ENCODE measurements at regions not wholly inside any gene's neighbourhood (a gene's known extent, or its start where the extent isn't known, plus 50 kb on each side); places are given as distances from the start of the nearest gene placed in this dataset.

DNA sequence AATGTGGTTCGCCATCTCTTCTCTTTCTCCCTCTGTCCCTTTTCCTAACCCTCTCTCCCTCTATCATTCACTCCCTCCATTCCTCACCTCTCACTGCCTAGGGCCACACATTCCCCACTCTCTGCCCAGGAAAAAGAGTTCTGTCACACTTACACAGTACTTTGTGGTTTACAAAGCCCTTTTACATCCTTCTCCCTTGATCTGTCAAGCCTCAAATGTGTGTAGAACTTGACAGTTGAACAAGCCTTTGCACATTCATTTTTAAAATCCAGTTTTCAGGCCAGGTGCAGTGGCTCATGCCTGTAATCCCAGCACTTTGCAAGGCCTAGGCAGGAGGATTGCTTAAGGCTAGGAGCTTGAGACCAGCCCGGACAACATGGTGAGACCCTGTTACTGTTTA lies 156.3 kb downstream of the VSIG4 start:
- H3K27ac Mint-ChIP-seq, result no peak overlapping the region
- Histone ChIP-seq H3K36me3 (no peaks in the 10 kb centered on the region), H4K20me1 (ENCODE audit: low read depth) (no peaks in the 10 kb centered on the region), H3K79me2 (ENCODE audit: low read depth) (no peaks in the 10 kb centered on the region), H3K27me3 (no peaks in the 10 kb centered on the region), H3K4me1 (no peaks in the 10 kb centered on the region), H3K4me3 (no peak overlapping the region), H3K9me3 (ENCODE audit: low read depth) (no peaks in the 10 kb centered on the region), H3K4me2 (no peak overlapping the region), H3K27ac (no peak overlapping the region), H2AFZ (replicated peaks) (no peak overlapping the region), H3F3A (ENCODE audit: low read depth) (no peaks in the 10 kb centered on the region), H3K9ac (no peak overlapping the region)
- H3K4me3 Mint-ChIP-seq, result no peak overlapping the region
- no peaks in the 10 kb centered on the region for H3K36me3 Mint-ChIP-seq
- DNase-seq (ENCODE audit: low spot score), result no peak
- peaks cover 2% of the 10 kb centered on the region for H3K27me3 Mint-ChIP-seq (ENCODE audit: insufficient read depth, low read depth)
- H3K9me3 Mint-ChIP-seq, result peaks cover 2% of the 10 kb centered on the region
- no peaks in the 10 kb centered on the region for H3K4me1 Mint-ChIP-seq
- TF ChIP-seq, protein P1, sequence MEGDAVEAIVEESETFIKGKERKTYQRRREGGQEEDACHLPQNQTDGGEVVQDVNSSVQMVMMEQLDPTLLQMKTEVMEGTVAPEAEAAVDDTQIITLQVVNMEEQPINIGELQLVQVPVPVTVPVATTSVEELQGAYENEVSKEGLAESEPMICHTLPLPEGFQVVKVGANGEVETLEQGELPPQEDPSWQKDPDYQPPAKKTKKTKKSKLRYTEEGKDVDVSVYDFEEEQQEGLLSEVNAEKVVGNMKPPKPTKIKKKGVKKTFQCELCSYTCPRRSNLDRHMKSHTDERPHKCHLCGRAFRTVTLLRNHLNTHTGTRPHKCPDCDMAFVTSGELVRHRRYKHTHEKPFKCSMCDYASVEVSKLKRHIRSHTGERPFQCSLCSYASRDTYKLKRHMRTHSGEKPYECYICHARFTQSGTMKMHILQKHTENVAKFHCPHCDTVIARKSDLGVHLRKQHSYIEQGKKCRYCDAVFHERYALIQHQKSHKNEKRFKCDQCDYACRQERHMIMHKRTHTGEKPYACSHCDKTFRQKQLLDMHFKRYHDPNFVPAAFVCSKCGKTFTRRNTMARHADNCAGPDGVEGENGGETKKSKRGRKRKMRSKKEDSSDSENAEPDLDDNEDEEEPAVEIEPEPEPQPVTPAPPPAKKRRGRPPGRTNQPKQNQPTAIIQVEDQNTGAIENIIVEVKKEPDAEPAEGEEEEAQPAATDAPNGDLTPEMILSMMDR (IDR thresholded peaks at IDR 0.05), result no peak
- TF ChIP-seq EZH2phosphoT487 (IDR thresholded peaks at IDR 0.05) (no peak), EZH2 (IDR thresholded peaks at IDR 0.05) (no peak)

DNA sequence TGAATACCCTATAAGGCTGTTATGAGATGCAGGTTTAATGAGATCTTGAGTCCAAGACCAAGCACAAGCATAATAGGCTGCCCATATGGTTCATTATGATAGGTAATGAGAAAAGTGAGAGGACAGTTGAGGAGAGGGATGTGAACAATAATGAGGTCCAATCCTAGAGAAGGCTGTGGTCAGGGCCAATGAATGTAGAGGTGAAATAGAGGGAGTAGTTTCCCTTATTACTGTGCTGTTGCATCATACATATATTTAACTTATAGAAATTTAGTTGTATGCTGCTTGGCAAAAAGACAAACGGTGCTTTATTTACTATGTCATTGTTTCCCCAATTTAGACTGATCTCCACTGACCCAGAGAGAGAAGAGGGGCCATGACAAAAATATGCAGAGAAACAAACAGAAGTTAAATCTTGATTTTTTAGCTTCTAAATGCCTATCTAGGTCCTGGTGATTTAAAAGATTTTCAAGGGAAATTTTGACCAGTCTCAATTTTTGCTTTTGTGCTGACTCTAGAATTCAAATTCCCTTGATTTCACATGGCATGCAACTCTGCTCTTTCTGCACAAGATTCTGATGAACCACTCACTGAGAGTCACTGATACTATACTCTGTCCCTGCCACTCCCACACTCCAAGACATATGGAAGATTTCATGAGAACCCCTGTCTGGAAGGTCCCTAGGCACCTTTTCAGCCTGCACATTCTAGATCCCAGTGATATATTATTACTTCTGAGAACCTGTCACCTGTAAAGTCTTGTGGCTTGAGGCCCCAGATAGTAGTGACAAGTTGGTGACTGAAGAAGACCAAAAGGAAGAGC lies 159.7 kb downstream of the VSIG4 start:
- H3K27me3 ChIP-seq, result no peaks in the 10 kb centered on the region
- DNase-seq (ENCODE audit: low spot score), result no peak
- Mint-ChIP-seq H3K9me3 (peaks cover 5% of the 10 kb centered on the region), H3K4me1 (no peaks in the 10 kb centered on the region), H3K36me3 (no peaks in the 10 kb centered on the region), H3K27me3 (ENCODE audit: insufficient read depth, low read depth) (peaks cover 6% of the 10 kb centered on the region), H3K27ac (no peak overlapping the region), H3K4me3 (no peak overlapping the region)
- H3K4me1 ChIP-seq, result no peaks in the 10 kb centered on the region
- no peak overlapping the region for H3K4me3 ChIP-seq
- no peaks in the 10 kb centered on the region for H4K20me1 ChIP-seq (ENCODE audit: low read depth)
- TF ChIP-seq EZH2phosphoT487 (IDR thresholded peaks at IDR 0.05) (no peak), EZH2 (IDR thresholded peaks at IDR 0.05) (no peak)
- TF ChIP-seq, protein P1 (IDR thresholded peaks at IDR 0.05), result no peak
- H3K9ac ChIP-seq, result no peak overlapping the region
- H3K79me2 ChIP-seq (ENCODE audit: low read depth), result no peaks in the 10 kb centered on the region
- H3K9me3 ChIP-seq (ENCODE audit: low read depth), result no peaks in the 10 kb centered on the region
- H3F3A ChIP-seq (ENCODE audit: low read depth), result no peaks in the 10 kb centered on the region
- H2AFZ ChIP-seq (replicated peaks), result no peak overlapping the region
- H3K4me2 ChIP-seq, result no peak overlapping the region
- no peak overlapping the region for H3K27ac ChIP-seq
- H3K36me3 ChIP-seq, result no peaks in the 10 kb centered on the region

DNA sequence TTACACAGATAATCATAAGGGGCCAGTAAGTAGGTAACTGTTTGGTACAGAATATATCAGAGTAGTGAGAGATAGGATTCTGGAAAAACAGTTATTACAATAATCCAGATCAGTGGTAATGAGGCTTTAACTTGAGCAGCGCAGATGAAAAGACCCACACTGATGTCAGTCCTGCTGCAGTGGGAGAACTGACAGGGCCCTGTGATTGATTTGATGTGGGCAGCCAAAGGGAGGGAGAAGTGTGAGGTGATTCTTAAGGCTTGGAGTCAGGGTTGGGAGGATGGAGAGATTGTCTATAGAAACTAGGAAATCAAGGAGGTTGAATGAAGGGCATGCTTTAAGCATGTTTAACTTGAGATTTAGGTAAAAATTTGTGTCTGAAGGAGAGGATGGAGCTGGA lies 161.4 kb downstream of the VSIG4 start:
- no peak overlapping the region for H2AFZ ChIP-seq (replicated peaks)
- Mint-ChIP-seq H3K9me3 (peaks cover 5% of the 10 kb centered on the region), H3K27ac (no peak overlapping the region), H3K4me1 (no peaks in the 10 kb centered on the region), H3K27me3 (ENCODE audit: insufficient read depth, low read depth) (peaks cover 7% of the 10 kb centered on the region), H3K4me3 (no peak overlapping the region), H3K36me3 (no peaks in the 10 kb centered on the region)
- H3K79me2 ChIP-seq (ENCODE audit: low read depth), result no peaks in the 10 kb centered on the region
- DNase-seq (ENCODE audit: low spot score), result no peak
- no peaks in the 10 kb centered on the region for H3K4me1 ChIP-seq
- no peaks in the 10 kb centered on the region for H3K36me3 ChIP-seq
- H3K27ac ChIP-seq, result no peak overlapping the region
- H3F3A ChIP-seq (ENCODE audit: low read depth), result no peaks in the 10 kb centered on the region
- no peak overlapping the region for H3K9ac ChIP-seq
- TF ChIP-seq, protein P1 (IDR thresholded peaks at IDR 0.05), result no peak
- no peak overlapping the region for H3K4me2 ChIP-seq
- H3K4me3 ChIP-seq, result no peak overlapping the region
- no peaks in the 10 kb centered on the region for H3K9me3 ChIP-seq (ENCODE audit: low read depth)
- no peaks in the 10 kb centered on the region for H4K20me1 ChIP-seq (ENCODE audit: low read depth)
- H3K27me3 ChIP-seq, result no peaks in the 10 kb centered on the region

Data from neural progenitor cell (in vitro differentiated cells).